SK-N-SH treated with all-trans-retinoic acid at 6 μM for 48 hours (cell line): ENCODE measurements at regions not wholly inside any gene's neighbourhood (a gene's known extent, or its start where the extent isn't known, plus 50 kb on each side); places are given as distances from the start of the nearest gene placed in this dataset.

Source experiments
- ARNTL ChIP-seq: fragments of 450-650 bp; formaldehyde crosslinking; IDR thresholded peaks from 2 replicates; pipeline ENCODE4 v1.5.0; 2020; ENCODE audit warnings: low read depth, mild to moderate bottlenecking, moderate library complexity, borderline replicate concordance
- BACH2 ChIP-seq: fragments of 250-450 bp; sonication (Bioruptor Pico); IDR thresholded peaks from 2 replicates; pipeline ENCODE4 v1.9.0; 2021; ENCODE audit warnings: mild to moderate bottlenecking, borderline replicate concordance
- CSDC2 ChIP-seq: fragments of 250-450 bp; sonication (Bioruptor Pico); IDR thresholded peaks from 2 replicates; pipeline ENCODE4 v1.5.0; 2020; ENCODE audit warnings: mild to moderate bottlenecking, moderate library complexity
- ESRRG ChIP-seq: fragments of 250-450 bp; sonication (Bioruptor Pico); IDR thresholded peaks from 2 replicates; pipeline ENCODE4 v1.6.1; 2021; ENCODE audit warnings: mild to moderate bottlenecking
- RARB ChIP-seq: fragments of 250-450 bp; sonication (Bioruptor Pico); IDR thresholded peaks from 2 replicates; pipeline ENCODE4 v1.8.0; 2021; ENCODE audit warnings: mild to moderate bottlenecking, moderate library complexity
- TCF4 ChIP-seq: fragments of 250-450 bp; sonication (Bioruptor Pico); IDR thresholded peaks from 2 replicates; pipeline ENCODE4 v1.8.0; 2021; ENCODE audit warnings: mild to moderate bottlenecking, moderate library complexity, borderline replicate concordance
- ZFP3 ChIP-seq: fragments of 250-450 bp; sonication (Bioruptor Pico); IDR thresholded peaks from 2 replicates; pipeline ENCODE4 v1.5.0; 2020; ENCODE audit warnings: mild to moderate bottlenecking, moderate library complexity
- ZFP30 ChIP-seq: fragments of 450-650 bp; formaldehyde crosslinking; IDR thresholded peaks from 2 replicates; pipeline ENCODE4 v1.5.0; 2022; ENCODE audit warnings: mild to moderate bottlenecking, moderate library complexity

GRCh38 chr13:111397202-111397880 is 76.9 kb downstream of the TEX29 start:
- no peak for TF ChIP-seq RARB (CRISPR knock-in tag)
- TF ChIP-seq BACH2 (CRISPR knock-in tag), result no peak
- TF ChIP-seq ZFP3 (CRISPR knock-in tag), result no peak
- TF ChIP-seq CSDC2, result no peak
- TF ChIP-seq TCF4, result no peak
- TF ChIP-seq ARNTL, result no peak
- no peak for TF ChIP-seq ZFP30 (CRISPR knock-in tag)
- no peak for TF ChIP-seq ESRRG (CRISPR knock-in tag)
